PFSK-1 (cell line): ENCODE measurements at regions not wholly inside any gene's neighbourhood (a gene's known extent, or its start where the extent isn't known, plus 50 kb on each side); places are given as distances from the start of the nearest gene placed in this dataset.

Experiments
- FOXP2 ChIP-seq: optimal IDR thresholded peaks from 2 replicates; pipeline ENCODE3; 2011; ENCODE audit warnings: borderline replicate concordance, control low read depth, inconsistent platforms; ENCODE audit not compliant: insufficient read depth; ENCODE audit errors: extremely low read length, extremely low read depth
- POLR2AphosphoS5 ChIP-seq: IDR thresholded peaks from 2 replicates; pipeline ENCODE4 v1.6.1; 2012; ENCODE audit warnings: low read depth, mild to moderate bottlenecking, control low read depth, low read length, moderate library complexity
- SIN3A ChIP-seq: IDR thresholded peaks from 2 replicates; pipeline ENCODE4 v1.6.1; 2012; ENCODE audit warnings: mild to moderate bottlenecking, low read length, moderate library complexity, borderline replicate concordance; ENCODE audit not compliant: insufficient read depth
- TAF1 ChIP-seq: IDR thresholded peaks from 2 replicates; pipeline ENCODE4 v1.6.1; 2012; ENCODE audit warnings: low read length, control low read depth, borderline replicate concordance; ENCODE audit not compliant: insufficient read depth
- TF ChIP-seq, protein P1 (sequence below), 2 experiments: IDR thresholded peaks; 2 replicates each; pipeline versions ENCODE4 v1.6.1 to v1.8.0; 2011 to 2012; ENCODE audit warnings: low read depth in 2 of 2, low read length in 2 of 2, control low read depth in 1 of 2, inconsistent platforms in 1 of 2, mild to moderate bottlenecking in 1 of 2, moderate library complexity in 1 of 2; ENCODE audit not compliant: insufficient read depth in 1 of 2

DNA sequence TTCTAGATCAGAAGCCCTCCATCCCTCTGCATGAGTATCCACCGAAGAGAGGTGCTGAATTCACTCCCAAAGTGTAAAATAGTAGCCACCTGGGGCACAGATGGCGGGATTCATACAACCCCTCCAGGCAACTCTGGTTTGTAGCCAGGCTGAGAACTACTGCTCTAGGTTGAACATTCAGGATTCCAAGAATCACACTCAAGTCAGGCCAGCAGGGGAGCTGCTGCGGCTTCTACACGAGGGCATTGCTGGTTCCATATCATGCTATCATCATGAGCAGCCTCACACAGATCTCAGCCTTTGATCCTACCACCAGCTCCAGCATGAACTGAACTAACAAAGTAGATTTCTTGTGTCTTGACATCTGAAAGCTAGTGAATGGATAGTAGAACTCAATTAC is 367.9 kb downstream of the DIRAS2 start:
- TF ChIP-seq, protein P1, sequence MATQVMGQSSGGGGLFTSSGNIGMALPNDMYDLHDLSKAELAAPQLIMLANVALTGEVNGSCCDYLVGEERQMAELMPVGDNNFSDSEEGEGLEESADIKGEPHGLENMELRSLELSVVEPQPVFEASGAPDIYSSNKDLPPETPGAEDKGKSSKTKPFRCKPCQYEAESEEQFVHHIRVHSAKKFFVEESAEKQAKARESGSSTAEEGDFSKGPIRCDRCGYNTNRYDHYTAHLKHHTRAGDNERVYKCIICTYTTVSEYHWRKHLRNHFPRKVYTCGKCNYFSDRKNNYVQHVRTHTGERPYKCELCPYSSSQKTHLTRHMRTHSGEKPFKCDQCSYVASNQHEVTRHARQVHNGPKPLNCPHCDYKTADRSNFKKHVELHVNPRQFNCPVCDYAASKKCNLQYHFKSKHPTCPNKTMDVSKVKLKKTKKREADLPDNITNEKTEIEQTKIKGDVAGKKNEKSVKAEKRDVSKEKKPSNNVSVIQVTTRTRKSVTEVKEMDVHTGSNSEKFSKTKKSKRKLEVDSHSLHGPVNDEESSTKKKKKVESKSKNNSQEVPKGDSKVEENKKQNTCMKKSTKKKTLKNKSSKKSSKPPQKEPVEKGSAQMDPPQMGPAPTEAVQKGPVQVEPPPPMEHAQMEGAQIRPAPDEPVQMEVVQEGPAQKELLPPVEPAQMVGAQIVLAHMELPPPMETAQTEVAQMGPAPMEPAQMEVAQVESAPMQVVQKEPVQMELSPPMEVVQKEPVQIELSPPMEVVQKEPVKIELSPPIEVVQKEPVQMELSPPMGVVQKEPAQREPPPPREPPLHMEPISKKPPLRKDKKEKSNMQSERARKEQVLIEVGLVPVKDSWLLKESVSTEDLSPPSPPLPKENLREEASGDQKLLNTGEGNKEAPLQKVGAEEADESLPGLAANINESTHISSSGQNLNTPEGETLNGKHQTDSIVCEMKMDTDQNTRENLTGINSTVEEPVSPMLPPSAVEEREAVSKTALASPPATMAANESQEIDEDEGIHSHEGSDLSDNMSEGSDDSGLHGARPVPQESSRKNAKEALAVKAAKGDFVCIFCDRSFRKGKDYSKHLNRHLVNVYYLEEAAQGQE (IDR thresholded peaks at IDR 0.05; ENCODE audit: insufficient read depth in 1 of 2, low read depth in 2 of 2, low read length in 2 of 2): no peak
- TF ChIP-seq FOXP2 (no peak), TAF1 (no peak), SIN3A (no peak), POLR2AphosphoS5 (no peak)

DNA sequence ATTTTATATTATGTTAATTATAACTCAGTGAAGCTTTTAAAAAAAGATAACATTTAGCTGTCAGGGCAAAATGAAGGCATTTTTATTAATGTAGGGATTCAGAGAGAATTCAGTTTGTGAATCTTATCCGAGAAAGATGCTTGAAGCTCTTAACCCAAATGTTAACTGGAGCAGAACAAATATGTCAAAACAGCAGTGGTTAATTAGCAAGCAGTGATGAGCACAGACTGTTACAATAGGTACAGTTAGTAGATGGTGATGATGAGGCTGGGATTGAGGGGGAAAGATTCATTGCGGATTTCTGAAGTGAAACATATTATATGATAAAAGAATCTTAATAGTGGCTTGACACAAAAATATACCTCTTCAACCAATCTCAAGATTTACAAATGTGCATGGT is 356.7 kb downstream of the DIRAS2 start:
- TF ChIP-seq, protein P1 (IDR thresholded peaks at IDR 0.05; ENCODE audit: insufficient read depth in 1 of 2, low read depth in 2 of 2, low read length in 2 of 2): no peak
- TF ChIP-seq SIN3A: no peak
- no peak for TF ChIP-seq POLR2AphosphoS5
- TF ChIP-seq TAF1: no peak
- no peak for TF ChIP-seq FOXP2

DNA sequence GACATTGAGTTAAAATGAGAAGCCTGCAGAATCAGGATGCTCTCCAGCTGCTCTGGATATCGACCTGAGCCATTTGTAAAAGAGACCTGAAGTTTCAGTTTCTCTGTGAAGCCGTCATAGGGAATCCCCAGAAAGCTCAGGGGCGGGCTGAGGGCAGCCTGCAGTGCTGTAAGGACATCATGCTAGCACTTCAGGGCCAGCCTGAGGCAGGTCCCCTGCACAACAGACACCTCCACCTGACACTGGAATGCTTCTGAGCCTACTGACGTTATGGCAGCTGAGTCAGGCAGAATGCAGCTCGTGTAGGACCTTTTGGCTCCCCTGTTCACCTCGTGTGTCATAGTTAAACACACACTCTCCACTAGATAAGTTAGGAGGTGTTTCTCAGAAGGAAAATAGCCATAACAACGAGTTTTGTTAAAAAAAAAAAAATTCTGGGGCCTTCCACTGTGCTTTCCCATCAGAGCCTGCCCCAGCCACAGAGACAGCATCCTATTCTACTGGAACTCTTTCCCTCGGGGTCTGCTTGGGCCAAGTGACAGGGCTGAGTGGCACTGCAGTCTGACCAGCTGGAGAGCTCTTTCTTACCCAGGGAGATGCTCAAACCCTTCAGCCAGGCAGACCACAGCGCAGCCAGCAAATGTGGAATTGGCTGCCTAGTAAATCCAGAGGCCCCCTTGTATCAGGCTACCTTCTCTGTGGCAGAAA is 354.9 kb downstream of the DIRAS2 start:
- TF ChIP-seq SIN3A: no peak
- TF ChIP-seq, protein P1 (IDR thresholded peaks at IDR 0.05; ENCODE audit: insufficient read depth in 1 of 2, low read depth in 2 of 2, low read length in 2 of 2): no peak
- no peak for TF ChIP-seq POLR2AphosphoS5
- TF ChIP-seq FOXP2: no peak
- TF ChIP-seq TAF1: no peak

DNA sequence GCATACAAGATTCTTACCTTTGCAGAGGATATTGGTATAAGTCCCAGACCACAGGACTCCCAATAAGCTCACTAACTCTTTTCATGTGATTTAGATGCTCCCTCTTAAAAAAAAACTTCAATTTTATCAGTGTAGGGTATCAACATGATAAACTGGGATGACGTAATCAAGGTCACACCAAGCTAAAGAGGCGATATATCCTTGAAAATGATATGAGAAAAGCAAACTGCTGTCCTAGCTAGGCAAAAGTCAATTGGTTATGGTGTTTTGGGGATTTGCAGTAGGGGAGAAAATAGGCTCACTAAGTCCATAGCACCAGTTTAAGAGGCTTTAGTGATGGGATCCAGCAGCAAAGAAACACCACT is 354.4 kb downstream of the DIRAS2 start:
- TF ChIP-seq POLR2AphosphoS5: no peak
- no peak for TF ChIP-seq SIN3A
- TF ChIP-seq TAF1: no peak
- no peak for TF ChIP-seq FOXP2
- TF ChIP-seq, protein P1 (IDR thresholded peaks at IDR 0.05; ENCODE audit: insufficient read depth in 1 of 2, low read depth in 2 of 2, low read length in 2 of 2): no peak
